Stimulated activated effector memory CD8-positive, alpha-beta T cell treated with anti-CD3 and anti-CD28 coated beads, Interleukin-12 subunit alpha, Interleukin-12 subunit beta, amount 100 ng/mL, for 72 hours (primary cell): ENCODE measurements at regions not wholly inside any gene's neighbourhood (a gene's known extent, or its start where the extent isn't known, plus 50 kb on each side); places are given as distances from the start of the nearest gene placed in this dataset.

Experiments used
- ATAC-seq: fragments of 150-1000 bp; cut with Tn5 transposase; 2 replicates; pipeline ENCODE4 v1.10.0; 2021
- DNase-seq, 2 donors: peaks; one replicate each; pipeline ENCODE4 v3.0.0; 2021 to 2022; ENCODE audit warnings: low spot score in 2 of 2
- H3K27ac Mint-ChIP-seq: one replicate; pipeline ENCODE4 v1.8.0; 2022; ENCODE audit warnings: mild to moderate bottlenecking, mixed read lengths
- H3K36me3 Mint-ChIP-seq: one replicate; pipeline ENCODE4 v1.8.0; 2022; ENCODE audit warnings: mild to moderate bottlenecking, mixed read lengths
- H3K4me1 Mint-ChIP-seq: one replicate; pipeline ENCODE4 v1.8.0; 2022; ENCODE audit warnings: mixed read lengths
- H3K4me3 Mint-ChIP-seq: one replicate; pipeline ENCODE4 v1.8.0; 2022; ENCODE audit warnings: mild to moderate bottlenecking, mixed read lengths
- H3K9me3 Mint-ChIP-seq: one replicate; pipeline ENCODE4 v1.8.0; 2022; ENCODE audit warnings: mixed read lengths

- no peaks in the 10 kb centered on the region for H3K36me3 Mint-ChIP-seq
- no peaks in the 10 kb centered on the region for H3K4me1 Mint-ChIP-seq
- H3K27ac Mint-ChIP-seq = no peak overlapping the region
- DNase-seq = no peak
- no peak overlapping the region for H3K4me3 Mint-ChIP-seq
- no peaks in the 10 kb centered on the region for H3K9me3 Mint-ChIP-seq
- ATAC-seq = no peak
Measured at GRCh38 chr1:56187405-56187804, 392.0 kb downstream of the PLPP3 start.

DNA sequence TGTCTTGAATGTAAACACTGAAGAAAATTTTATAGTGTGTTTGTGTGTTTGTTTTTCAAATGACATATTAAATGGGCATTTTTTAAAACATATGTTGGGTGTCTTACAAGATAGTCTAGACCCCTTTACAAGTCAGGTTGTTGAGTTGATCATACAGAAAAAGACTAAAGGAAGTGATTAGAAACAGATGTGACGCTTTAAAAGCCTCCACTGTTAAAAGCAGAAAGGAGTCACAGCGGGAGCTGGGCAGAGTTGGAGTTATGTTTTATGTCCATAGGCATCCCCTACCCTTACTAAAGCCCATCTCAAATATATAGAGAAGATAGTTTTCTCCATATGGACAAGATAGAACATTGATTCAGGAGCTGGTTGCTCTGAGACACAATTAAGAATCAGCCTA lies 393.9 kb downstream of the PLPP3 start:
- Mint-ChIP-seq H3K9me3 (no peaks in the 10 kb centered on the region), H3K36me3 (no peaks in the 10 kb centered on the region), H3K27ac (no peak overlapping the region), H3K4me3 (no peak overlapping the region), H3K4me1 (no peaks in the 10 kb centered on the region)
- ATAC-seq (no peak), DNase-seq (no peak)

- no peak overlapping the region for H3K4me3 Mint-ChIP-seq
- no peaks in the 10 kb centered on the region for H3K9me3 Mint-ChIP-seq
- no peak for DNase-seq
- H3K36me3 Mint-ChIP-seq = no peaks in the 10 kb centered on the region
- ATAC-seq = no peak
- no peak overlapping the region for H3K27ac Mint-ChIP-seq
- H3K4me1 Mint-ChIP-seq = no peaks in the 10 kb centered on the region
Measured at GRCh38 chr1:56183151-56183550, 396.2 kb downstream of the PLPP3 start.

- Mint-ChIP-seq H3K4me1 (no peaks in the 10 kb centered on the region), H3K27ac (no peak overlapping the region)
- no peak for ATAC-seq
Measured at GRCh38 chr1:56180520-56181190, 398.7 kb downstream of the PLPP3 start.

GRCh38 chr1:56179543-56179942 lies 399.8 kb downstream of the PLPP3 start:
- no peaks in the 10 kb centered on the region for H3K4me1 Mint-ChIP-seq
- H3K36me3 Mint-ChIP-seq = no peaks in the 10 kb centered on the region

More at GRCh38 chr1:56180520-56181190, 398.7 kb downstream of the PLPP3 start:
- no peak overlapping the region for H3K4me3 Mint-ChIP-seq
- H3K9me3 Mint-ChIP-seq = no peaks in the 10 kb centered on the region
- no peak for DNase-seq
- no peaks in the 10 kb centered on the region for H3K36me3 Mint-ChIP-seq

DNA sequence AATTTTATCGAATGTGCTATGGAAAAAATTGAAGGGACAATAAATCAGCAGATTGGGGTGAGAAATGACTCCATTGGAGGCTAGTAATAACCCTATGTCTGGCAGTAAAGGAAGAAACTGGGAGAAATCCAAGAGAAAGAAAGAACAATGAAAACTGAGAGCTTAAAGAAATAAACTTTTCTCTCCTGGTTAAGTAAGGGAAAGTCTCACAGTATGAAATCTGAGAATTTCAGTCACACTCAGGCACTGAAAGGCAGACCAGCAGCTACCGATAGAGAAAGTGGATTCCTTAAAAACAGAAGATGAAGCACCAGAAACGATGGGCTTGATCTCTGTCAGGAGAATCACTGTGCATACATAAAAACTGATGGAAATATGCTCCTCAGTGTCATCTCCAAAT lies 404.2 kb downstream of the PLPP3 start:
- no peak overlapping the region for H3K4me3 Mint-ChIP-seq
- H3K9me3 Mint-ChIP-seq = peaks cover 2% of the 10 kb centered on the region
- H3K27ac Mint-ChIP-seq = no peak overlapping the region
- ATAC-seq = no peak
- no peaks in the 10 kb centered on the region for H3K4me1 Mint-ChIP-seq
- H3K36me3 Mint-ChIP-seq = no peaks in the 10 kb centered on the region
- no peak for DNase-seq

More at GRCh38 chr1:56179543-56179942, 399.8 kb downstream of the PLPP3 start:
- Mint-ChIP-seq H3K4me3 (no peak overlapping the region), H3K9me3 (peaks cover under 1% of the 10 kb centered on the region), H3K27ac (no peak overlapping the region)
- DNase-seq = no peak
- no peak for ATAC-seq

GRCh38 chr1:56174176-56174885 lies 405.0 kb downstream of the PLPP3 start:
- peaks cover 2% of the 10 kb centered on the region for H3K9me3 Mint-ChIP-seq
- ATAC-seq = no peak

GRCh38 chr1:56173736-56174135 lies 405.6 kb downstream of the PLPP3 start:
- no peaks in the 10 kb centered on the region for H3K4me1 Mint-ChIP-seq
- no peak for ATAC-seq
- no peaks in the 10 kb centered on the region for H3K36me3 Mint-ChIP-seq
- H3K4me3 Mint-ChIP-seq = no peak overlapping the region
- peaks cover 2% of the 10 kb centered on the region for H3K9me3 Mint-ChIP-seq
- no peak overlapping the region for H3K27ac Mint-ChIP-seq
- DNase-seq = no peak

More at GRCh38 chr1:56174176-56174885, 405.0 kb downstream of the PLPP3 start:
- Mint-ChIP-seq H3K4me3 (no peak overlapping the region), H3K4me1 (no peaks in the 10 kb centered on the region), H3K36me3 (no peaks in the 10 kb centered on the region), H3K27ac (no peak overlapping the region)
- DNase-seq = no peak

DNA sequence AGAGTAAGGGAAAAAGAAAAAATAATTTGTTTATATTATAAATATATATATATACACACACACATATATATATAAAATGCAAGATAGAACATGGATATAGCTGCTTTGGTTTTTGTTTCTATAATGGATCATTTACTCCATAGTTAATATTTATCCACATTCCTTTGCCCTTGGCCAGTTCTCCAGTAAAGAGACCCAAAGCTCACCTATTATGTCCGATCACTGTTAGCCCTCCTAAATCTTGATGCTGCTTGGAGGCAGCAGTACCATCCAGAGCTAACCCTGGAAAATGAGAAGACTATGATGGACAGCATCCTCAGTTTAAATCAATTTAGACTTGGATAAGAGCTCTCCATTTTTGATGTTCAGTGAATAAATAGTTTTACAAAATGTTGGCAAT lies 407.7 kb downstream of the PLPP3 start:
- Mint-ChIP-seq H3K36me3 (no peaks in the 10 kb centered on the region), H3K27ac (no peak overlapping the region), H3K4me1 (no peaks in the 10 kb centered on the region), H3K9me3 (peaks cover 6% of the 10 kb centered on the region), H3K4me3 (no peak overlapping the region)
- ATAC-seq (no peak), DNase-seq (no peak)

DNA sequence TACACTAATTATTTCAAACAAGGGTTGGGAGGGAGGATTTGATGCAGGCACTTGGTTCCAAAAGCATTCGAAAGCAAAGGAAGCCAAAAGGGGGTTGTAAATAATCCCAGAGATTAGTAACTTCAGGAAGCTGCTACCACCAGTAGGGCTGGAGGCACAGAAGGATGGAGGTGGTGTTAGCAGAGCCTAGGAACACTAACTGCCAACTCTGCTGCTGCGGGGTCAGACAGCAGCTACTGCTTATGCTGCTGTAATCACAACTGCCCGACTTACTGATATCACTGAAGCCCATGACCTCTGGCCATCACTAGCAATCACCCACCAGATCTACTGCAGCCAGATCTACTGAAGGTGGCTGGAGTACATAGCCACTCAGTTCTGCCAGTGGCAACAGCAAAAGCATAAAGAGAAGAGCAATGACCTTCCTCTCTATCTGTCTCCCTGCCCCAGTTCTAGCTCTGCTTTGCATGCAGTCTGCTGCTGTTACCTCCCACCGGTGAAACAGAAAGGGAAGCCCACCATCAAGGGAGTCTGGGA lies 408.5 kb downstream of the PLPP3 start:
- no peak for ATAC-seq

DNA sequence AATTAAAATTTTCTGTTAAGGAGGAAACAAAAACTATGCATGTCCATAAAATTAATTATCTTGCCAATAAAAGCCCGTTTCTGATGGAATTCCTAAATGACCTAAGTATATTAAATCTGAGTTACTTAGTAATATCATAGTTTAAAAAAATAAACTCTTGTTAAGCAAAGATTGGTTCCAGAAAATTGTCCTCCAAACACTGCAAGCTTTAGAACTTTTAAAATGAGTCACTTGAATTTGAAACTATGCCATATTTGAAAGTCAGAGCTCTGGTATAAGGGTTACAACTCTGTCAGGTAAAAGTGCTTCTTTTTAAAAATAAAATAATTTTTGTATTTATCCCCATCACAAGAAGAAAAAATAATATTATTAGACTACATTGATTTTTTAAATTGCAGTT lies 409.5 kb downstream of the PLPP3 start:
- no peak for DNase-seq
- Mint-ChIP-seq H3K4me3 (no peak overlapping the region), H3K36me3 (no peaks in the 10 kb centered on the region), H3K9me3 (peaks cover 10% of the 10 kb centered on the region), H3K27ac (no peak overlapping the region), H3K4me1 (no peaks in the 10 kb centered on the region)
- no peak for ATAC-seq

More for the DNA sequence above, 408.5 kb downstream of the PLPP3 start:
- no peaks in the 10 kb centered on the region for H3K4me1 Mint-ChIP-seq
- H3K4me3 Mint-ChIP-seq = no peak overlapping the region
- no peak overlapping the region for H3K27ac Mint-ChIP-seq
- no peaks in the 10 kb centered on the region for H3K36me3 Mint-ChIP-seq
- peaks cover 10% of the 10 kb centered on the region for H3K9me3 Mint-ChIP-seq
- no peak for DNase-seq

- DNase-seq = no peak
- Mint-ChIP-seq H3K36me3 (no peaks in the 10 kb centered on the region), H3K4me3 (no peak overlapping the region)
Measured at GRCh38 chr1:56168176-56168575, 411.2 kb downstream of the PLPP3 start.

GRCh38 chr1:56167596-56167995 lies 411.8 kb downstream of the PLPP3 start:
- H3K36me3 Mint-ChIP-seq = no peaks in the 10 kb centered on the region
- H3K9me3 Mint-ChIP-seq = peaks cover 8% of the 10 kb centered on the region
- H3K4me3 Mint-ChIP-seq = no peak overlapping the region
- no peaks in the 10 kb centered on the region for H3K4me1 Mint-ChIP-seq
- DNase-seq (no peak), ATAC-seq (no peak)
- no peak overlapping the region for H3K27ac Mint-ChIP-seq

More at GRCh38 chr1:56168176-56168575, 411.2 kb downstream of the PLPP3 start:
- no peak overlapping the region for H3K27ac Mint-ChIP-seq
- no peaks in the 10 kb centered on the region for H3K4me1 Mint-ChIP-seq
- H3K9me3 Mint-ChIP-seq = peaks cover 8% of the 10 kb centered on the region
- no peak for ATAC-seq

DNA sequence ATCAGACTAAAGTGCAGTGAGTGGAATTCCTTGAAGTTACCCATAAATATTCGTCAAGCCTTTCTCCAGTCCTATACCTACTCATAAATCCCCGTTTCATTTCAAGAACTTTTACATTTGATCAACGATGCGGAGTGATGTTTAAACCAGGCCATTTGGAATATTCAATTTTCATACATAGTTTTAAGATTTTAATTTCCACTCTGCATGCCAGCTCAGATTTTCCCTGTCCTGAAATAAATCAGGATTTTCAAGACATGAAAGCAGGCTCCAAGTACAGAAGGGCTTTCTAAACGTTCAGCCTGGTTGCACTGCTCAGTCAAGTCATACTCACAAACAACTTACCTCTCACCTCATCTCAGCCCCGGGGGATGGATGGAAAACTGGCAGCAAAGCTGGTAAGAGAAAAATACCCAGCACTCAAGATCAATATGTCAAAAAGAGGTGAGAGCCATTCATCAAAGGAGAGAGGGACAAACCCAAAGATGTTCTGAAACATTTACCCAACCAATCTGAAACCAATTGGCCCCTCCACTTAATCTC lies 418.5 kb downstream of the PLPP3 start:
- Mint-ChIP-seq H3K36me3 (no peaks in the 10 kb centered on the region), H3K4me1 (no peaks in the 10 kb centered on the region), H3K9me3 (peaks cover 8% of the 10 kb centered on the region), H3K4me3 (no peak overlapping the region), H3K27ac (no peak overlapping the region)
- no peak for ATAC-seq
- no peak for DNase-seq

DNA sequence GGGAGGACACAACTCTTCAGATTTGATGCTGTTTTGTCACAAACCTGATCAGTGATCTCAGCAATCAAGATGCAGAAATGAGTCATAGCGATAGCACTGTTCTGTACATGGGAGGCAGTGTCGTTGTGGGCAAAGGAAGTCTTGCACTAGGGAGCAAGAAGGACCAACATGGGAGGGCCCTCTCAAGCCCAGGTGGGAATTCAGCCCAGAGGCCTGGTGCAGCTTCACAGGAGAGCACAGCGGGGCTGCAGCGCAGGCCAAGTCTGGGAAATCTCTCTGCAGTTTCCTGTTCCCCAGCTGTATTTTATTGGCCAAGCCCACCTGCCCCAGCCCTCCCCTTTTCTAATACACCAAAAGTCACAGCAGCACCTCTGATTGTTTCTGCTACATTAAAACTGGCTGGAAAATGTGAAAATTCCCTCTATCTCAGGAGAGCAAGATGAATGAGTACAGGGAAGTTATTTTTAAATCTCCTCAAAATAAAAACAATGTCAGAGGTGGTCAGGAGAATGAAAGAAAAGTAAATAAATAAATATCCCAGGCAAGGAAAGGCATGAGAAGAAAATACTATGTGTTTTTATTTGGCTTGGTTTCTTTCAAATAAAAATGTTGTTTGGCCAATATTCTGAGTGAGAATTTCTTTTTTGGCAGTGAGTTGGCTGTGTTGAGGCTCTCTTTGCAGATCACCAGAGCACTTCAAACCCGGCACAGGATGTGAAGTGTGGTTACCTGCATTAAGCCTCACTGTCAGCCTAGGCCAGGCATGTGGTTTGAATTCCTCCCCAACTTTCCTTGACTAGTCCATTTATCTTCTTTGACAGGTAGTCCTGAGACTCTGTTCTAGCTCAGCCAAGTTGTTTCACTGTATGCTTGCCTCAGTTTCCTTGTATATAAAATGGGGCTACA lies 422.1 kb downstream of the PLPP3 start:
- no peak overlapping the region for H3K4me3 Mint-ChIP-seq
- no peak for ATAC-seq
- no peak for DNase-seq
- H3K36me3 Mint-ChIP-seq = no peaks in the 10 kb centered on the region
- no peaks in the 10 kb centered on the region for H3K4me1 Mint-ChIP-seq
- H3K27ac Mint-ChIP-seq = no peak overlapping the region
- H3K9me3 Mint-ChIP-seq = peaks cover 8% of the 10 kb centered on the region
